GM18517 (cell line): ENCODE measurements at regions not wholly inside any gene's neighbourhood (a gene's known extent, or its start where the extent isn't known, plus 50 kb on each side); places are given as distances from the start of the nearest gene placed in this dataset.

Experiments
- ATAC-seq: cut with Tn5 transposase; IDR thresholded peaks from one replicate; pipeline ENCODE4 v1.9.1; 2021; ENCODE audit warnings: mild to moderate bottlenecking, moderate library complexity; ENCODE audit not compliant: unreplicated experiment

DNA sequence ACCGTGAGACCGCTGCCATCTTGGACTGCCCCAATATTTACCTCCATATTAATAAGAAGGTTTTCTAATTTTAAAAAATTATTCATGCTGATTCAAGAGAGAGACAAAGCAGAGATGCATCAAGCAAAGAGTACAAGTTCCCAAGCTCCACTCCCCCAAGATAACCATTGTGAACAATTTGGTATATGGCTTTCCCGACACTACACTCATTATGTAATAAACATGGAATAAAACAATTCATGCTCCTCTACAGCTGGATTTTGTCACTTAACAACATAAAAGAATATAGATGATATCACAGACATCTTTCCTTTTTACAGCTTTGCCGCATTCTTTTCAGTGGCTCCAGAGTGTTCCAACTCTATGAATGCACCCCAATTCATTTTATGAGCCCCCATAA is 307.6 kb downstream of the FGFR2 start:
- no peak for ATAC-seq

- ATAC-seq = no peak
These were observed 306.9 kb downstream of the FGFR2 start for GRCh38 chr10:121291376-121291775.

DNA sequence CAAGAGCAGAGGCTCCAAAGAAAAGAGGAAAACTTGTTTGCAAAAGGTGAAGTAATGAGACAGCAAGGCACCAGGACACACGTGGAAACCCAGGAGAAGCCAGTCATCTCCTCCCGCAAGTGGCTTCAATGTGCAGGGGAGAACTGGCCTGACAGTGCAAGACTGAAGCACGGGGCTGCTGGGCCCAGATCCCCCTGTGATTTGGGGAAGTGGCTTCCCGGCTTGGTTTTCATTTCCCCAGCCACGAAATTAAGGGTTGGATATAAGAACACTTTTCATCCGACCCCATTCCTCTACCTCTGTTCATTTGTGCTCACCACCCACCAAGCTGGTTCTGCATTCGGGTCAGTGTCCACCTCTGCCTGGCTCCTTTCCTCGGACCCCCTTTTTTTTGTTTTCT is 306.4 kb downstream of the FGFR2 start:
- ATAC-seq = no peak

DNA sequence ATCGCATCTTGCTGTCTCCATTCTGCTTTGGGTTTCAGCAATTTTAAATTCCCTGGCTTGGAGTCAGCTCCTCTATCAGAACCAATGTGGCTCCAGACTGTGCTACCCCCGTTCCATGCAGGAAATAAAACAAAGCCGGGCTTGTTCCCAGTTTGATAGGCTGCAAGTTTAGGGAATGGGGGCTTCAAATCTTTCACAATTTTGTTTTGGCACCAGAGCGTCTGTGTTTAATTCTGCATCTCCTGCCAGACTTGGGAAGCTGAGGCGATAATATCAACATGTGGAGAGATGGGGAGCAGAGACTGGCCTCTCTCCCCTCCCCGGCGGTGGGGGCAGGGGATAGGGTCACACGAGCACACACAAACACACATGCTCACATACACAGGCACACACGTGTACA is 305.9 kb downstream of the FGFR2 start:
- no peak for ATAC-seq

GRCh38 chr10:121293110-121293509 is 305.1 kb downstream of the FGFR2 start:
- ATAC-seq = no peak

GRCh38 chr10:121294630-121295029 is 303.6 kb downstream of the FGFR2 start:
- ATAC-seq = no peak

- ATAC-seq = no peak
These were observed 301.9 kb downstream of the FGFR2 start for GRCh38 chr10:121296378-121296777.

GRCh38 chr10:121296881-121297585 is 301.2 kb downstream of the FGFR2 start:
- ATAC-seq = no peak

DNA sequence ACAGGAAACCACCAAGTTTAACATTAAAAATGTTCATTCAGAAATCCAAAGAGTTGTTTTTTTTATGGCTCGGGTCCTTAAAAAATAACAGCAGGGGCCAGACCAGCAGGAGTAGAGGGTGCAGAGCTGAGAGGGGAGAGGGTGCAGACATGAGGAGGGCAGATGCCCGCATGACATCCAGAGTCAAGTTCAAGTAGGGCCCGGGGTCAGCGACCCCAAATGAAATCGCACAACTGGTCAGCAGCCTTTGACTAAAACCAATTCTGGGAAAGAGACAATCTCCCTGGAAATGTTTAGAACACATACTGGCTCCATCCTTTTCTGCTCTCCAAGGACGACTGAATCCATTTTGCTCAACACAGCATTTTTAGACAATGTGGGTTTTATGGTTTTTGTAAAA is 297.5 kb downstream of the FGFR2 start:
- no peak for ATAC-seq

- ATAC-seq = no peak
These were observed 295.6 kb downstream of the FGFR2 start for GRCh38 chr10:121302541-121303180.

- no peak for ATAC-seq
These were observed 294.9 kb downstream of the FGFR2 start for GRCh38 chr10:121303287-121303890.

DNA sequence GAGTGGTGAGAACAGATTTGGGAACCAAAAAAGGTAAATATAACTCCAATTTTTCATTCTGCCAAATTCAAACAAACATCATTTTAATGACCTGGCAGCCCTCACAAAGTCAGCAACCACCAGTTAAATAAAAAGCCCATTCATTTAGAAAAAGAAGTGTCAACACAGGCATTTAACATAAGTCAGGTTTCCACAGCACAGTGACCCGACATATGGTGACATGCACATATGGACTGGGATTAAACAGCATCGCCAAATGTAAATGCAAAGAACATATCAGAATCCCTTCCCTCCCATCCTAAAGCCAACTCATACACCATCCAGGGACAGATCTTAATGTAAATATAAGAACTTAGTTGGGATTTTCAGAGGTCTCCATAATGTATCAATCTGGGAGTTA is 293.2 kb downstream of the FGFR2 start:
- no peak for ATAC-seq

GRCh38 chr10:121306159-121306673 is 292.0 kb downstream of the FGFR2 start:
- no peak for ATAC-seq

- ATAC-seq = no peak
These were observed 290.7 kb downstream of the FGFR2 start for GRCh38 chr10:121307411-121307980.

DNA sequence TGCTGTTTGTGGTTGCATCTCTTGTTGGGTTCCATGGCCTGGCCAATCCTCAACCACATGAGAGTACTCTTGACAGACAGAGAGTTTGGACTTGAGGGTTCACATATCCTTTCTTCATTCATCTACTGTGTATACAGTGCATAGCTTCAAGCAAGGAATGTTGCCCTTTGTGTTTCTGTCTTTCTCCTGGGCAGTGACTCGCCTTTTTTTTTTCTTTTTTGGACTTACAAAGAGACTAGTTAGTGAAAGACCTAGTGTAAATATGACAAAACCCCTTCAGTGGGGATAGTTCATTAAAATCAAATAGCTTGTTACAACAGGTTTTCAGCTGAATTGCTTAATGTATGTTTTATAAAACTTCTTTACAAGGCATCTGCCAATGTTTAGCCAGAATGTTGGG is 290.2 kb downstream of the FGFR2 start:
- no peak for ATAC-seq

DNA sequence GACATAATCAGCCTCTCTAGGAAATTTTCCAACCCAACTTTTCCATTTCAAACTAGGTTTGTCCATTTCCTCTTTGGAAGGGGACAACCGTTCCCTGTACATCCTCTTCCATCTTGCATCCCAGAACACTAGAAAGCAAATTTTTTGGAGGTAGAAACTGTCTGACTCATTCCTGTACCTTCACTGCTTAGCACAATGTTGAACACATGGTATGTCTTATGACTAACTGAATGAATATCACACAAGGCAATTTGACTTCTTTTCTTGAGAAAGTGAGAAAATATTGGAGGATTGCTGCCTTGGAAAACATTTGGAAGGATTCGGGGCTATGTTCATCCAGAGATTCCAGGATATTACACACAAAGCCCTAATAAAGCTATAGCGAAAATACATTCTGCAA is 289.1 kb downstream of the FGFR2 start:
- ATAC-seq = no peak

DNA sequence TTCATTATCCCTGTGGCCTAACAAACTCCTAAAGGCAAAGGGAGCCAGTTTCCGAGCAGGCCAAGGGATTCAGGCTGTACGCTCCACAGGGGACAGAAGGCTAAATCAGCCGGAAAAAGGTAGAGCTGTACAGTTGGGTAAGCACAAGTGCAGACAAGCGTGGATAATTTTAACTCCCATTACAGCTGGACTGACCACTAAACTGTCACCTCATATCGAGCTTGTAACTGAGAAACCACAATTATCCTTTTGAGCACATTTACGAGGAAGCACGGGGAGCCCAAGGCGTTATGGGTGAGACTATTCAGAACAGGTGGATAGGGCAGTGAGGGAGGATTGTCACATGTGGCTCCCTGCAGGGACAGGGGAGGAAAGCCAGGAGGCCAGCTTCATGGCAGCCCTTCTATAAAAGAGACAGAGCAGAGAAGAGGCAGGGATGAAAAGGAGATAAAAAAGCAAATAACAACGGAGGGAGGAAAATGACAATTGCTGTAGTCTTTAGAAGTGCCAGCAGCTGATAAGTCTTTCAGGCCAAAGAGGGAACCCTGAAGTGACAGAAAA is 288.0 kb downstream of the FGFR2 start:
- ATAC-seq = no peak

DNA sequence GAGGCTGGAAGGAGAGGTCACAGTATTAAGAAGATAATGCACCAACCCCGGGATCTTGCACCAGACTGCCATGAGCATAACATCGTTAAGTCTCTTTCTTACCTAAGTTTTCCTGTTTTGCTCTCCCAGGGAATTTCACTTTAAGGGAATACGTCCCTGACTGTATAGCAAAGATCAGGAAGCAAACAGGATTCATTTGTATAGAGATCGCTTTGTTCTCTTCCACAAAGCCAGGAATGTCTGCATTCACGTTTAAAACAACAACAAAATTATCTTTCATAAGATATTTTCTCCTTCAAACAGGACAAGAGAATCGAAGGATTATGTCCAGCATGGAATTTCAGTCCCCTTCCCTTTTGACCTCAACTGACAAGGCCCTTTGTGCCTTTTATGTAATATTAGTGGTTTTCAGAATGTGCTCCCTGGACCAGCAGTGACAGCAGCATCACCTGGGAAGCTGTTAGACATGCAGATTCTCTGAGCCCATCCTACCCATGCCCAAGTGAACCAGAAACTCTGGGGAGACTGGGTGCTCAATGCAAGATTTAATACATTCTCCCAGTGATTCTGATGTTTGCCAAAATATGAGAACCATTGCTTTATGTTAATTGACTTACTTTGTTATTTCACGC is 286.3 kb downstream of the FGFR2 start:
- ATAC-seq = no peak

- no peak for ATAC-seq
These were observed 285.7 kb downstream of the FGFR2 start for GRCh38 chr10:121312587-121312986.

DNA sequence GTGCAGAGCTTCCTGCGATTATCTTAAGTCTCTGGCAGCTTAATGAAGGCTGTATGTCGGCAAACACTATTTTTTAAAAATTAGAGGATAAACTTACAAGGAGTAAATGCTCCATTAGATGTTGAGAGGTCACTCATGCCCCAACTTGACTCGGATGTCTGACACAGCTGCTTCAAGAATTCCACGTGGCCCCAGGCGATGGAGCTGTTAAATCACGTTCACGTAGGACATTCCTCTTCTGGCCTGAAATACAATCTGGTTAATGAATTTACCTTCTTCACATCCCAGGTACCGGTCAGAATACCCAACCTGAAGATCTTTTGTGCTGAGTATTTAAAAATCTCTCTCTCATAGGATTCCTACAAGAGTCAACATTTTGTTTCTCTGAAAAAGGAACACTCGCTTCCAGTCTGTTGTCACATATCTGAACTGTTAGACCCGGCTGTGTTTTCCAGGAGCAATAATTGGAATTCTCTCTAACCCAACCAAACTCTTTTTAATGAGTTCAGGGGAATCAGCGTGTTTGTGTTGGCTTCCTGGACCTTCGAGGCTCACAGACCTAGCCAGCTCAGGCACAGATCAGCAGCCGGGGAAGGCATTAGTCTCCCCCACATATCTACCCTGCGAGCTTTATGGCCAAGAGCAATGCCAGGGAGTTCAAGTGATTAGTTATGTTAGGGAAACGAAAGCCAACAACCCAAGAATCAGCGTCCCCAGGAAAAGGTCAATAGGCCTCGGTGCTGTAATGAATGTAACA is 284.9 kb downstream of the FGFR2 start:
- ATAC-seq = no peak
